ENCODE measurements at regions not wholly inside any gene's neighbourhood (a gene's known extent, or its start where the extent isn't known, plus 50 kb on each side); places are given as distances from the start of the nearest gene placed in this dataset.

DNA sequence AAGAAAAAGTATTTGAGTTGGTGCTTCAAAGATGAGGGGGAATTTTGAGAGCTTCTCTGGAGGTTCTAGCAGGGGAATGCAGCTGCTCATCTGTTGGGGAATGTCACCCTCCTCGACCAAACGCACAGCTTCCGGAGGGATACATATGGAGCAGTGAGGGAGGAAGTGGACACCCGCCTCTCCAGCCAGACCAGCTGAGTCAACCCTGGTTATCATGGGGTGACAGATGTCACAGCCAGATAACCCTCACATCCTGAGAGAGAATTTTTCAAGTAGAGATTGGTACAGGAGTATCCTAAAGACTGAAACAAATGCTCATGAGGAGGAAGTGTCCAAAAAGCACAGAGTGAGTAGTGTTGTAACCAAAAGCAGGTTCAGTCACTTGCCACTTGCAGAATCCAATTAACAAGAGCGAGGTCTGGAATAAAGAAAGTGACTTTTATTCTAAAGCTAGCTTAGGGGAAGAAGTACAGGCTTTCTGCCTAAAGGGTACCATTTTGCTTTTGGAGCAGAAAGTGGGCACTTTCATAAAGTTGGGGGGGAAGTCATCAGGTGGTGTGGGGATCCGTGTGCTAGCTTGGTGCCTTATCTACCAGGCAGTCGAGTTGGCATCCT lies 395.2 kb downstream of the RAD51AP2 start:
- DNase-seq, result no peak

- no peak for DNase-seq
Measured at GRCh38 chr2:17115466-17115865, 402.8 kb downstream of the RAD51AP2 start.

DNA sequence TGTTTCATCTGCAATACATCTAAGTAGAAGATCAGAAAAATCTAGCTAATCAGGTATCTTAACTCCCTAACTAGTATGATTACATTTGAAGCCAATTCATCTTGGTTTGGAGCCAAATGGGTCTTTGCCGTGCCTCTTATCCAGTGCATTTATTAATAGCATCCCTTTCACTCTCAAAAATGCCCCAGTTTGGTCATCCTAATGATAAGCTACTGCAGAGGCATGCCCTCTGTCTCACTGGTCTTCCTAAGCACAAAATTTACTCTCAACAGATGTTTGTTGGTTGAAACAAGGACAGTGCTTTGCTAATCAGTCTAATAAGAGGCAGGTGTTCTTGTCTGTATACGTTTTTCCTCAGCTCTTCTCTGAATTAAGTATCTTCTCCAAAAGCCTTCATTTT lies 403.2 kb downstream of the RAD51AP2 start:
- no peak for DNase-seq

DNA sequence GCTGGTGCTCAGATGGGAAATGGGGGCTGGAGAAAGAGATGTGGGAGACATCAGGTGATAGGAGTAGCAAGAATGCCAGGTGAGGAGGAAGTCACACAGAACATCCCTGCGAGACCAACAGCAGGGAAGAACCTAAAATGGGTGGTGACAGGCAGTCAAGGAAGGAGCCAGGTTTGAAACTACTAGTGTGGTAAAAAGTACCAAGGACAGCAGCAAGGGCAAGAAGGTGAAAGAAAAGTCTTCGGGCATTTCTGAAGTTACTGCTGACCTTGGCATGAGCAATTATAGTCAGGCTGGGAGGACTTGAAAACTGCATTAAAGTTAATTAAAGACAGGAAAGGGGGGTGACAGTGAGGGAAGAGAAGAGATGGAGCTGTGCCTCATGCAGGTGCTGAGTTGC lies 410.4 kb downstream of the RAD51AP2 start:
- DNase-seq, result no peak

GRCh38 chr2:17107151-17107550 lies 411.1 kb downstream of the RAD51AP2 start:
- no peak for DNase-seq

- no peak for DNase-seq
Measured at GRCh38 chr2:17106418-17106817, 411.8 kb downstream of the RAD51AP2 start.

GRCh38 chr2:17104454-17104853 lies 413.8 kb downstream of the RAD51AP2 start:
- no peak for DNase-seq

GRCh38 chr2:17101596-17101995 lies 416.6 kb downstream of the RAD51AP2 start:
- no peak for DNase-seq

DNA sequence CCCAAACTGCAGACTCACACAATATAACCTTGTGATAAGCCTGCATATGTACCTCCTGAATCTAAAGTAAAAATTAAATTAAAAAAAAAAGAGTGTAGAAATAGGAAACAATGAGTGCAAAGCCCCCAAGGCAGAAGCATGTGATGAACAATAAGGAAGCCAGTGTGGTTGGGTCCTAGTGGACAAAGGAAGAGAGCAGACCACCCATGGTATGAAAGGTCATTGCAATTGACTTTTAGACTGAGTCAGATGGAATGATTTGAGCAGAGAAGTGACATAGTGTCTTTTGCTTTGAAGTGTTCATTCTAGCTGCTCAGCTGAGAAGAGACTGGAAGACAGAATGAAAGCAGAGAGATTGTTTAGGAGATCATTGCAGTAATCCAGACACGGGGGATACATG lies 417.1 kb downstream of the RAD51AP2 start:
- no peak for DNase-seq

- no peak for DNase-seq
Measured at GRCh38 chr2:17095340-17095739, 422.9 kb downstream of the RAD51AP2 start.

DNA sequence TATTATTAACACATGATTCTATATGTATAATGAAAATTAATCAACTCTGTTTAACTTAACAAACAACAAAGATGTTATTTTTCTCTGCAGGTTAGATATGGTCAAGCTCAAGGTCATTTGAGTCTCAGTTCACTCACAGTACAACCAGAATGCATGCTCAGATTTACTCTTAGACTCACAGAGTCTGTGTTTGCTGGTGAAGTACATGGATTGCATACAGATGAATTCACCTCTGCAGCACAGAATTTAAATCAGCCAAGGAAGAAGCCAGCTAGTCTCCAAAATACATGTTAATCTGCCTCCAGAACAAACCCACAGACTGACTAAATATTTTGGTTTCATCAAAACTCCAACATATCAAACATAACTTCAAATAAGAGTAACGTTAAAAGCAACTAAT lies 424.5 kb downstream of the RAD51AP2 start:
- no peak for DNase-seq

GRCh38 chr2:17086990-17087389 lies 421.4 kb upstream of the CYRIA start:
- no peak for DNase-seq

DNA sequence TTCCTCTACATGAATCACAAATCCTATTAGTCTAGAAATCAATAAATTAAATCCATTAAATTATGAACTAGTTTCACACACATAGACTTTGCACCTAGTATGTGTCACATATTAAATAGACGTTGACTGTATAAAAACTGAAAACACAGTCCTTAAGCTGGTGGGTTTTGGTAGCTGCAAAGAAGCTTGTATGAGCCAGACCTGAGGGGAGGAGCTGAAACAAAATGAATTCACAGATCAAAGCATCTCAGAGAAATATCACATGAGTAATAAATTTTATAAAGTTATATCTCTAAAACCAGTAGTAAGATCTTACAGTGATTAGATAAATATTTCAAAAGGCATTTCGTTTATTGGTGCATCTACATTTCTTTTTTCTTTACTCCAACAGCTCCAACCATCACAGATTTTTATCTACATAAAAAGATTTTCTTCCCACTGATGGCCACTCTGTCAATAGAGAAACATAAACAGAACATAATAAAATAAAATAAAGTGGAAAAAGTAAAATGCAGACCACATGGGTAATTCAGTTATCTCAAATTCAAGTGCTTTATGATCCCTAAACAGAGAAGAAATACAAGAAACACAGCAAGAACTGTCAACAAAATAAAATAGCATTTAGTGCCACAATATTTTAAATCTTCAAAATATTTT lies 420.0 kb upstream of the CYRIA start:
- DNase-seq, result no peak

GRCh38 chr2:17084877-17085276 lies 419.2 kb upstream of the CYRIA start:
- DNase-seq, result no peak

GRCh38 chr2:17083902-17084301 lies 418.3 kb upstream of the CYRIA start:
- DNase-seq, result no peak

DNA sequence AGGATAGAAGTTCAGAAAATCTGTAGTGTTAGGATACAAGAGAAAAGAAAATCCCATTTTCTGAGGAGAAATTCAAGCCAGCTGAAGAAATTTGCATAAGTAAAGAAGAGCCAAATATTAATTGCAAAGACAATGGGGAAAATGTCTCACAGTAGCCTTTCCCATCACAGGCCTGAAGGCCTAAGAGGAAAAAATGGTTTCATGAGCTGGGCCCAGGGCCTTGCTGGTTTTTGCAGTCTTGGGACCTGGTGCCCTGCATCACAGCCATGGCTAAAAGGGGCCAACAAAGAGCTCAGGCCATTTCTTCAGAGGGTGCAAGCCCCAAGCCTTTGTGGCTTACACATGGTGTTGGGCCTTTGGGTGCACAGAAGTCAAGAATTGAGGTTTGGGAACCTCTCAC lies 413.6 kb upstream of the CYRIA start:
- no peak for DNase-seq

GRCh38 chr2:17076533-17076932 lies 410.9 kb upstream of the CYRIA start:
- DNase-seq, result no peak

GRCh38 chr2:17070711-17071110 lies 405.1 kb upstream of the CYRIA start:
- no peak for DNase-seq

GRCh38 chr2:17069564-17069963 lies 403.9 kb upstream of the CYRIA start:
- DNase-seq, result no peak

DNA sequence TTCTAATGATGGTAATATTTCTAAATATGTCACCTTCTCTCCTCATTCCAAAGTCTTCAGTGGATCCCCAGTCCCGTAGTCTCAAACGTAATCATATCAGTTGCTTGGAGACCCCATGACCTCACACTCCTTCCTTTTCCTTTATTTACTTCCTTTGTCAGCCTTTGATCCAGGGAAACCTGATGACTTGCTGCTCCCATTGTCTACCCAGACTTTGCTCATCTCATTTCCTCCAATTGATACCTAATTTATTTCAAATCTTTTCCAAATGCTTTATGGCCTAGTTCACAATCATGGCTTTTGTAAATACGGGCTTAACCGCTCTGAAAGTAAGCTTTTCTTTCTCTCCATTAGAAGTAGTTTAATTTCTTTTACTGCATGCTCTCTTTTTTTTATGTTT lies 402.4 kb upstream of the CYRIA start:
- DNase-seq, result no peak

DNA sequence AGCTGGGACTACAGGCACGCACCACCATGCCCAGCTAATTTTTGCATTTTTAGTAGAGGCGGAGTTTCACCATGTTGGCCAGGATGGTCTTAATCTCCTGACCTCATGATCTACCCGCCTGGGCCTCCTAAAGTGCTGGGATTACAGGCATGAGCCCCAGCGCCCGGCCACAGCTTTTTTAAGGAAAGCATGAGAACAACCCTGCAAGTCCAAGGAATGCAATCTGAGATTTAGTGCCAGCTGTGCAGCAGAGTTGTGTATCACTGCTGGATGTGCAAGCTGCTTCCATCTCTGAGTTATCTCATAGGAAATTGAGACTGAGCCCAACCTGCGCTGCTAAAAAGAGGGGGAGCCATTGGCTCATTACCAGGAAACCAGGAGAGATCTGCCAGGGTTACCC lies 399.9 kb upstream of the CYRIA start:
- no peak for DNase-seq

- DNase-seq, result no peak
Measured at GRCh38 chr2:17061028-17061427, 395.4 kb upstream of the CYRIA start.

DNA sequence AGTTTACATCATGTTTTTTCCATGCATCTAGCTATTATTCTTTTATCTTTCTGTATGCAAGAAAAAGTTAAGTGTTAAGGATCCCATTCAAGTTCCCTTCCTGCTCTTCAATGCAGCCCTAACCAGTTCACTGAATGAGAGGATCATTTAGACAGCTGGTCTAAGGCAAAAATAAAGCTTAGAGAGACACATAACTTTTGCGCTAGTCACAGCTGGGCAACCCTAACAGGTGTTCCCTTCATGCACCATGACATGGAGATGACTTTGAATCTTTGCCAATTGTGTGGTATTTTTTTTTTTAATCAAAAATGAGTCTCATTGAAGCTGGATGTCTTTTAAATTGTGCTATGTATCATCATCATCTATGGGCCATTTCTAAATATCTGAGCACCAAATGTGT lies 393.8 kb upstream of the CYRIA start:
- no peak for DNase-seq

GRCh38 chr2:17058772-17059402 lies 393.3 kb upstream of the CYRIA start:
- DNase-seq, result no peak
